Body of pancreas (tissue), 4 donors: ENCODE measurements at regions not wholly inside any gene's neighbourhood (a gene's known extent, or its start where the extent isn't known, plus 50 kb on each side); places are given as distances from the start of the nearest gene placed in this dataset.

Source experiments
- ATAC-seq: fragments of 150-250 bp; one replicate; pipeline ENCODE4 v1.9.1; 2016
- DNase-seq, 4 donors: peaks; one replicate each; pipeline ENCODE4 v3.0.0-alpha.2; 2019
- H3K27ac ChIP-seq, 4 donors: fragments of 200-600 bp; sonication (generic); 1 replicate in 3 of 4; 2 replicates in 1 of 4; pipeline versions ENCODE4 v1.5.1 to v1.6.1; 2016 to 2019; ENCODE audit warnings: mild to moderate bottlenecking in 1 of 4, mixed read lengths in 1 of 4, moderate library complexity in 1 of 4
- H3K27me3 ChIP-seq, 2 donors: fragments of 200-600 bp; sonication (generic); one replicate each; pipeline ENCODE4 v1.6.0; 2016; ENCODE audit warnings: mild to moderate bottlenecking in 1 of 2
- H3K36me3 ChIP-seq, 2 donors: fragments of 200-600 bp; sonication (generic); replicated peaks in 1 of 2; 2 replicates each; pipeline ENCODE4 v1.5.1; 2016; ENCODE audit warnings: low read depth in 2 of 2; ENCODE audit not compliant: insufficient read depth in 1 of 2
- H3K4me1 ChIP-seq: fragments of 200-600 bp; sonication (generic); one replicate; pipeline ENCODE4 v1.6.0; 2016
- H3K4me3 ChIP-seq, 2 donors: fragments of 200-600 bp; sonication (generic); 1 replicate in 1 of 2; 2 replicates in 1 of 2; pipeline ENCODE4 v1.5.1; 2016 to 2019
- H3K9me3 ChIP-seq, 3 donors: fragments of 200-600 bp; sonication (generic); 1 replicate in 2 of 3; 2 replicates in 1 of 3; pipeline ENCODE4 v1.5.1; 2016
- CTCF ChIP-seq, 7 experiments: fragments of 450-650 bp in 4 of 7; fragments of 200-600 bp in 3 of 7; sonication (generic) in 3 of 7; IDR thresholded peaks; one replicate each; pipeline ENCODE4 v1.5.1; 2016 to 2019; ENCODE audit warnings: antibody characterized with exemption in 7 of 7
- POLR2A ChIP-seq, 3 donors: fragments of 450-650 bp; IDR thresholded peaks; one replicate each; pipeline ENCODE4 v1.6.1; 2016; ENCODE audit warnings: antibody characterized with exemption in 3 of 3, mild to moderate bottlenecking in 2 of 3
- WGBS, 2 donors: methylation state at CpG; one replicate each; pipeline ENCODE4 v1.1.5; 2017; 5-methylcytosine and 5-hydroxymethylcytosine counted together
- intact Hi-C: fragments of 100-400 bp; cut with DNase I; formaldehyde crosslinking; loops from one replicate; pipeline ENCODE4 v1.15.1; 2023

GRCh38 chr22:47486569-47487312 is 724.3 kb downstream of the TBC1D22A start:
- H3K4me3 ChIP-seq = no peak overlapping the region
- no peak for TF ChIP-seq POLR2A (IDR thresholded peaks at IDR 0.05)
- no peak for TF ChIP-seq CTCF (IDR thresholded peaks at IDR 0.05)
- no peak for ATAC-seq
- WGBS, 2 donors = 68 to 70% methylated on average over 15 of the region's 15 CpGs
- no peak for DNase-seq
- no peaks in the 10 kb centered on the region for H3K27me3 ChIP-seq
- no peaks in the 10 kb centered on the region for H3K4me1 ChIP-seq
- no peak overlapping the region for H3K27ac ChIP-seq
- no peaks in the 10 kb centered on the region for H3K36me3 ChIP-seq
- H3K9me3 ChIP-seq = no peaks in the 10 kb centered on the region
- intact Hi-C loops = no loop called here

- H3K9me3 ChIP-seq = no peaks in the 10 kb centered on the region
- 52 to 54% methylated on average over 4 of the region's 4 CpGs for WGBS, 2 donors
- H3K4me3 ChIP-seq = no peak overlapping the region
- H3K27me3 ChIP-seq = peaks cover 0 to 7% of the 10 kb centered on the region in 2 donors
- ATAC-seq = no peak
- H3K4me1 ChIP-seq = no peaks in the 10 kb centered on the region
- DNase-seq = no peak
- no peaks in the 10 kb centered on the region for H3K36me3 ChIP-seq
- no peak overlapping the region for H3K27ac ChIP-seq
- intact Hi-C loops = no loop called here
- no peak for TF ChIP-seq POLR2A (IDR thresholded peaks at IDR 0.05)
These were observed 722.6 kb downstream of the TBC1D22A start for GRCh38 chr22:47484960-47485569.

GRCh38 chr22:47476231-47476630 is 713.8 kb downstream of the TBC1D22A start:
- ATAC-seq (no peak), DNase-seq (no peak)
- intact Hi-C loops = no loop called here
- WGBS, 2 donors = 71 to 77% methylated on average over 3 of the region's 3 CpGs
- H3K4me3 ChIP-seq = no peak overlapping the region
- no peaks in the 10 kb centered on the region for H3K9me3 ChIP-seq
- no peaks in the 10 kb centered on the region for H3K4me1 ChIP-seq
- H3K36me3 ChIP-seq = no peaks in the 10 kb centered on the region
- H3K27me3 ChIP-seq = peaks cover 0 to 3% of the 10 kb centered on the region in 2 donors
- TF ChIP-seq POLR2A (IDR thresholded peaks at IDR 0.05) = no peak
- no peak for TF ChIP-seq CTCF (IDR thresholded peaks at IDR 0.05)
- no peak overlapping the region for H3K27ac ChIP-seq

- no peak for DNase-seq
- TF ChIP-seq POLR2A (IDR thresholded peaks at IDR 0.05) (no peak), CTCF (IDR thresholded peaks at IDR 0.05) (no peak)
- no peaks in the 10 kb centered on the region for H3K36me3 ChIP-seq
- H3K4me1 ChIP-seq = no peaks in the 10 kb centered on the region
- H3K9me3 ChIP-seq = no peaks in the 10 kb centered on the region
- no peaks in the 10 kb centered on the region for H3K27me3 ChIP-seq
- 35 to 52% methylated on average over 3 of the region's 3 CpGs for WGBS, 2 donors
- H3K4me3 ChIP-seq = no peak overlapping the region
- H3K27ac ChIP-seq = no peak overlapping the region
- no peak for ATAC-seq
- intact Hi-C loops = no loop called here
These were observed 712.4 kb downstream of the TBC1D22A start for GRCh38 chr22:47474895-47475294.

GRCh38 chr22:47474464-47474863 is 712.0 kb downstream of the TBC1D22A start:
- 44 to 61% methylated on average over 6 of the region's 6 CpGs for WGBS, 2 donors
- Histone ChIP-seq H3K4me1 (no peaks in the 10 kb centered on the region), H3K4me3 (no peak overlapping the region), H3K27me3 (no peaks in the 10 kb centered on the region), H3K36me3 (no peaks in the 10 kb centered on the region), H3K9me3 (no peaks in the 10 kb centered on the region), H3K27ac (no peak overlapping the region)
- TF ChIP-seq POLR2A (IDR thresholded peaks at IDR 0.05) (no peak), CTCF (IDR thresholded peaks at IDR 0.05) (no peak)
- no peak for DNase-seq
- ATAC-seq = no peak
- intact Hi-C loops = no loop called here
